ENCODE measurements at regions not wholly inside any gene's neighbourhood (a gene's known extent, or its start where the extent isn't known, plus 50 kb on each side); places are given as distances from the start of the nearest gene placed in this dataset.

DNA sequence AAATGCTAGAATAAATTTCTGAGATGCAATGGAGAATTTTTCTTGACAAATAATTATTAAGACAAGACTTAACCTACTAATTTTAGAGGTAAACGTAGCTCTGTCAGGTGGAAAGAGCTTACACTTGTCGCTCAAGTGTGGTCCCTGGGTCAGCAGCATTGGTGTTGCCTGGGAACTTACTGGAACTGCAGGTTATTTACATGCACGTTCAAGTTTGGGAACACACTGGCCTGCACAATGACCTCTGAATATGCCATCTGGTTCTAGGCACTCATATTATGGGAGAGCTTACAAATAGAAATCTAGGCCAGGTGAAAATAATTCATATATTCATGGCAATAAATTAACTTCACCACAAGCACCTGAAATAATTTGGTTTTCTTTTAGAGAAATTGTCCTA is 88.5 kb upstream of the BCL9 start:
- TF ChIP-seq, protein P1, sequence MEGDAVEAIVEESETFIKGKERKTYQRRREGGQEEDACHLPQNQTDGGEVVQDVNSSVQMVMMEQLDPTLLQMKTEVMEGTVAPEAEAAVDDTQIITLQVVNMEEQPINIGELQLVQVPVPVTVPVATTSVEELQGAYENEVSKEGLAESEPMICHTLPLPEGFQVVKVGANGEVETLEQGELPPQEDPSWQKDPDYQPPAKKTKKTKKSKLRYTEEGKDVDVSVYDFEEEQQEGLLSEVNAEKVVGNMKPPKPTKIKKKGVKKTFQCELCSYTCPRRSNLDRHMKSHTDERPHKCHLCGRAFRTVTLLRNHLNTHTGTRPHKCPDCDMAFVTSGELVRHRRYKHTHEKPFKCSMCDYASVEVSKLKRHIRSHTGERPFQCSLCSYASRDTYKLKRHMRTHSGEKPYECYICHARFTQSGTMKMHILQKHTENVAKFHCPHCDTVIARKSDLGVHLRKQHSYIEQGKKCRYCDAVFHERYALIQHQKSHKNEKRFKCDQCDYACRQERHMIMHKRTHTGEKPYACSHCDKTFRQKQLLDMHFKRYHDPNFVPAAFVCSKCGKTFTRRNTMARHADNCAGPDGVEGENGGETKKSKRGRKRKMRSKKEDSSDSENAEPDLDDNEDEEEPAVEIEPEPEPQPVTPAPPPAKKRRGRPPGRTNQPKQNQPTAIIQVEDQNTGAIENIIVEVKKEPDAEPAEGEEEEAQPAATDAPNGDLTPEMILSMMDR (IDR thresholded peaks at IDR 0.05) = no peak
- TF ChIP-seq NR1H2 (CRISPR knock-in tag; IDR thresholded peaks at IDR 0.05) (no peak), ETV6 (CRISPR knock-in tag; IDR thresholded peaks at IDR 0.05) (no peak), MYBL2 (CRISPR knock-in tag; IDR thresholded peaks at IDR 0.05) (no peak), TCF7 (CRISPR knock-in tag; IDR thresholded peaks at IDR 0.05; ENCODE audit: low read depth) (no peak), FOXP1 (CRISPR knock-in tag; IDR thresholded peaks at IDR 0.05; ENCODE audit: borderline replicate concordance) (no peak), TEAD1 (CRISPR knock-in tag; IDR thresholded peaks at IDR 0.05) (no peak)
- TF ChIP-seq, protein P2, sequence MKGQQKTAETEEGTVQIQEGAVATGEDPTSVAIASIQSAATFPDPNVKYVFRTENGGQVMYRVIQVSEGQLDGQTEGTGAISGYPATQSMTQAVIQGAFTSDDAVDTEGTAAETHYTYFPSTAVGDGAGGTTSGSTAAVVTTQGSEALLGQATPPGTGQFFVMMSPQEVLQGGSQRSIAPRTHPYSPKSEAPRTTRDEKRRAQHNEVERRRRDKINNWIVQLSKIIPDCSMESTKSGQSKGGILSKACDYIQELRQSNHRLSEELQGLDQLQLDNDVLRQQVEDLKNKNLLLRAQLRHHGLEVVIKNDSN (CRISPR knock-in tag; IDR thresholded peaks at IDR 0.05) = no peak
